SK-N-SH treated with all-trans-retinoic acid at 6 μM for 48 hours (cell line): ENCODE measurements at regions not wholly inside any gene's neighbourhood (a gene's known extent, or its start where the extent isn't known, plus 50 kb on each side); places are given as distances from the start of the nearest gene placed in this dataset.

Experiments
- ZFP3 ChIP-seq: fragments of 250-450 bp; sonication (Bioruptor Pico); IDR thresholded peaks from 2 replicates; pipeline ENCODE4 v1.5.0; 2020; ENCODE audit warnings: mild to moderate bottlenecking, moderate library complexity
- ZNF70 ChIP-seq: fragments of 450-650 bp; formaldehyde crosslinking; IDR thresholded peaks from 2 replicates; pipeline ENCODE4 v1.5.0; 2020; ENCODE audit warnings: mild to moderate bottlenecking, moderate library complexity

- TF ChIP-seq ZFP3: no peak
- no peak for TF ChIP-seq ZNF70
Measured at GRCh38 chr6:168858926-168859325, 394.7 kb downstream of the THBS2 start.
